ENCODE measurements at regions not wholly inside any gene's neighbourhood (a gene's known extent, or its start where the extent isn't known, plus 50 kb on each side); places are given as distances from the start of the nearest gene placed in this dataset.
A peak's percentile ranks its signal among the peaks of the same experiment; 100 is the strongest.

DNA sequence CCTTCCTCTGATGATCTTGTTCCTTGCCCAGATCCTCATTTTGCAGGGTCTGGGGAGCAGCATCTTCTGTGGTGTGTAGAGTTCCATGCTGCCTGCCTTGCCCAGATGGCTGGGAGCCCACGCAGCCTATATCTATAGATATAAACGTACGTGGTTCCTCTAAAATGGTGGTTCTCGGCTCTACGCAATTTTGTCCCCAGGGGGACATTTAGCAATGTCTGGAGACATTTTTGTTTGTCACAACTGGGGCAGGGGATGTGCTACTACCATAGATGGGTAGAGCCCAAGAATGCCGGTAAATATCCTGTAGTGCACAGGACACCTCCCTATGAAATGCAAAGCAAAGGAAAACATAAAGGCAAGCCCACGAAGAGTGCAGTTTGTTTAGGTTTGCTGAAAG lies 98.4 kb upstream of the SPACA1 start:
- Mint-ChIP-seq H3K27me3 (peaks cover 28% of the 10 kb centered on the region), H3K36me3 (ENCODE audit: low read depth) (no peaks in the 10 kb centered on the region), H3K4me1 (peaks cover 3% of the 10 kb centered on the region), H3K4me3 (no peak overlapping the region), H3K27ac (no peak overlapping the region)
- H3K9me3 ChIP-seq (ENCODE audit: control insufficient read depth, low read length, poor library complexity, severe bottlenecking), result no peaks in the 10 kb centered on the region
- ATAC-seq (no peak), DNase-seq (no peak)

- no peaks in the 10 kb centered on the region for H3K9me3 ChIP-seq (ENCODE audit: control insufficient read depth, low read length, poor library complexity, severe bottlenecking)
- Mint-ChIP-seq H3K27me3 (peaks cover 52% of the 10 kb centered on the region), H3K4me1 (peaks cover 3% of the 10 kb centered on the region), H3K27ac (no peak overlapping the region), H3K36me3 (ENCODE audit: low read depth) (peaks cover 5% of the 10 kb centered on the region), H3K4me3 (no peak overlapping the region)
- DNase-seq, result no peak
- no peak for ATAC-seq
These were observed 101.0 kb upstream of the SPACA1 start for GRCh38 chr6:87946669-87947068.

DNA sequence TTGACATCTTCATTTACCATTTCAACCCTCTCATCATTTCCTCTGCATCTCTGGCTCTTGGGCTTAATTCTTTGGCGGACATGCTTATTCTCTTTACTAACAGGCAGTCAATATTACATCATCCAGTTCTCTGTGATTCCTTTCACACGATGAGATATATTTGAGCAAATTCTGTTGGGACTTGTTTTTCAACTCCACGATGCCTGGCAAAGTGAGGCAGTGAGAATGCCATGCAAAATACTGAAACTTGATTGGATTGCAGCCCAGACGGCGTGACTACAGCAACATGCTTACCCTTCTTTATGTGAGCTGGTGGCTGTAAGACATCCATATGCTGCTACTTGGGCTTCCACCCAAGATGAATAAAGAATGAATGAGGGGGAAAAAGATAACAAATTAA lies 101.7 kb upstream of the SPACA1 start:
- DNase-seq (no peak), ATAC-seq (no peak)
- Mint-ChIP-seq H3K4me1 (peaks cover 3% of the 10 kb centered on the region), H3K36me3 (ENCODE audit: low read depth) (peaks cover 6% of the 10 kb centered on the region), H3K27ac (no peak overlapping the region), H3K27me3 (peaks cover 59% of the 10 kb centered on the region), H3K4me3 (no peak overlapping the region)
- no peaks in the 10 kb centered on the region for H3K9me3 ChIP-seq (ENCODE audit: control insufficient read depth, low read length, poor library complexity, severe bottlenecking)

DNA sequence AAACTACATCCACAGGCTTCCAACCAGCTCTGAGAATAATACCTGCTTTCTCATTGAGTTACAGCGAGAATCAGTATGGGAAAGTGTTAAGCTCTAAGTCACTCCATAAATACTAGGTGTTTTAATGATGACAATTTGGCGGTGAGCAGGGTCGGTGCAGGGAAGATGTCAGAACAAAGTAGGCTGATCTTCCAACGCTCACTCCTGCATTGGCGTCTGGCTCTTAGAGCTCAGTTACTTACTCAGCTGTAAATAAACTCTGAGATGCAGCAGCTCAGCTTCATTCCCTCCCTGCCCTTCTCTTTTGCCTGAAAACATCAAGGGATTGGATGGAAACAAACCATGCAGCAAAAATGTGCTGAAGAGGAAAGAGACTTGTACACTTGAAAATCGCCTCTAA lies 102.5 kb upstream of the SPACA1 start:
- no peak overlapping the region for H3K4me3 Mint-ChIP-seq
- H3K9me3 ChIP-seq (ENCODE audit: control insufficient read depth, low read length, poor library complexity, severe bottlenecking), result no peaks in the 10 kb centered on the region
- DNase-seq, result no peak
- H3K4me1 Mint-ChIP-seq, result peaks cover 3% of the 10 kb centered on the region
- peaks cover 6% of the 10 kb centered on the region for H3K36me3 Mint-ChIP-seq (ENCODE audit: low read depth)
- ATAC-seq, result no peak
- H3K27me3 Mint-ChIP-seq, result peaks cover 59% of the 10 kb centered on the region
- no peak overlapping the region for H3K27ac Mint-ChIP-seq

GRCh38 chr6:87944541-87944954 lies 103.1 kb upstream of the SPACA1 start:
- ATAC-seq (no peak), DNase-seq (no peak)
- peaks cover 3% of the 10 kb centered on the region for H3K4me1 Mint-ChIP-seq
- H3K9me3 ChIP-seq (ENCODE audit: control insufficient read depth, low read length, poor library complexity, severe bottlenecking), result no peaks in the 10 kb centered on the region
- H3K27me3 Mint-ChIP-seq, result peaks cover 59% of the 10 kb centered on the region
- H3K4me3 Mint-ChIP-seq, result no peak overlapping the region
- H3K36me3 Mint-ChIP-seq (ENCODE audit: low read depth), result peaks cover 6% of the 10 kb centered on the region
- no peak overlapping the region for H3K27ac Mint-ChIP-seq

GRCh38 chr6:87943191-87943590 lies 104.5 kb upstream of the SPACA1 start:
- no peaks in the 10 kb centered on the region for H3K9me3 ChIP-seq (ENCODE audit: control insufficient read depth, low read length, poor library complexity, severe bottlenecking)
- Mint-ChIP-seq H3K4me1 (peaks cover 3% of the 10 kb centered on the region), H3K27me3 (peaks cover 59% of the 10 kb centered on the region), H3K36me3 (ENCODE audit: low read depth) (peaks cover 6% of the 10 kb centered on the region), H3K27ac (no peak overlapping the region), H3K4me3 (no peak overlapping the region)
- DNase-seq (no peak), ATAC-seq (no peak)

- H3K36me3 Mint-ChIP-seq (ENCODE audit: low read depth), result peaks cover 6% of the 10 kb centered on the region
- H3K27me3 Mint-ChIP-seq, result peaks cover 51% of the 10 kb centered on the region
- no peak for DNase-seq
- ATAC-seq, result no peak
- peaks cover 3% of the 10 kb centered on the region for H3K4me1 Mint-ChIP-seq
- no peak overlapping the region for H3K27ac Mint-ChIP-seq
- H3K4me3 Mint-ChIP-seq, result no peak overlapping the region
- no peaks in the 10 kb centered on the region for H3K9me3 ChIP-seq (ENCODE audit: control insufficient read depth, low read length, poor library complexity, severe bottlenecking)
These were observed 105.9 kb upstream of the SPACA1 start for GRCh38 chr6:87941556-87942358.

- no peaks in the 10 kb centered on the region for H3K9me3 ChIP-seq (ENCODE audit: control insufficient read depth, low read length, poor library complexity, severe bottlenecking)
- ATAC-seq (no peak), DNase-seq (no peak)
- Mint-ChIP-seq H3K27ac (no peak overlapping the region), H3K4me3 (no peak overlapping the region), H3K4me1 (peaks cover 3% of the 10 kb centered on the region), H3K27me3 (peaks cover 49% of the 10 kb centered on the region), H3K36me3 (ENCODE audit: low read depth) (peaks cover 9% of the 10 kb centered on the region)
These were observed 107.9 kb upstream of the SPACA1 start for GRCh38 chr6:87939776-87940175.

GRCh38 chr6:87938287-87938686 lies 109.4 kb upstream of the SPACA1 start:
- DNase-seq (no peak), ATAC-seq (no peak)
- H3K36me3 Mint-ChIP-seq (ENCODE audit: low read depth), result peaks cover 8% of the 10 kb centered on the region
- no peaks in the 10 kb centered on the region for H3K9me3 ChIP-seq (ENCODE audit: control insufficient read depth, low read length, poor library complexity, severe bottlenecking)
- H3K27ac Mint-ChIP-seq, result no peak overlapping the region
- no peaks in the 10 kb centered on the region for H3K4me1 Mint-ChIP-seq
- H3K27me3 Mint-ChIP-seq, result peaks cover 34% of the 10 kb centered on the region
- no peak overlapping the region for H3K4me3 Mint-ChIP-seq

- H3K4me1 Mint-ChIP-seq, result no peaks in the 10 kb centered on the region
- ATAC-seq (no peak), DNase-seq (no peak)
- H3K4me3 Mint-ChIP-seq, result no peak overlapping the region
- H3K36me3 Mint-ChIP-seq (ENCODE audit: low read depth), result peaks cover 3% of the 10 kb centered on the region
- peak overlapping the region; percentile 14 for H3K27ac Mint-ChIP-seq
- peaks cover 14% of the 10 kb centered on the region for H3K27me3 Mint-ChIP-seq
- no peaks in the 10 kb centered on the region for H3K9me3 ChIP-seq (ENCODE audit: control insufficient read depth, low read length, poor library complexity, severe bottlenecking)
These were observed 111.6 kb upstream of the SPACA1 start for GRCh38 chr6:87936065-87936464.

DNA sequence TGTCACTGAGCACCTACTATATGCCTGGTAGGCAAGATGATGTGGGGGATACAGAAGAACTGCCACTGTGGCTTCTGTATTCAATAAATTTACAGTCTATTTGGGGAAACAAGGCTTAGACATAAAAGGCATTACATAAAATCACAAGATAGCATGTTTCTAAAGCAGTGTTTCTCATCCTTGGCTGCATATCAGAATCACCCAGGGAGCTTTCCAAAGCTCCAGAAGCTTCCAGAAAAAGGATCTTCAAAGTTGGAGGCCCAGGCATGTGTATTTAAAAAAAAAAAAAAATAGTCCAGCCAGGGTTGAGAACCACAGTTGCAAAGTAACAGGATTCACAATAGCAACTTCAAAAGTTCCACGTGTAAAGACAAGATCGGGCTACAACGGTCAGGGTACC lies 112.4 kb upstream of the SPACA1 start:
- H3K4me3 Mint-ChIP-seq, result no peak overlapping the region
- peak overlapping the region; percentile 14 for H3K27ac Mint-ChIP-seq
- H3K36me3 Mint-ChIP-seq (ENCODE audit: low read depth), result peaks cover 3% of the 10 kb centered on the region
- no peaks in the 10 kb centered on the region for H3K9me3 ChIP-seq (ENCODE audit: control insufficient read depth, low read length, poor library complexity, severe bottlenecking)
- H3K4me1 Mint-ChIP-seq, result no peaks in the 10 kb centered on the region
- H3K27me3 Mint-ChIP-seq, result peaks cover 12% of the 10 kb centered on the region
- ATAC-seq (no peak), DNase-seq (no peak)

- Mint-ChIP-seq H3K27me3 (peaks cover 12% of the 10 kb centered on the region), H3K4me3 (no peak overlapping the region), H3K27ac (no peak overlapping the region), H3K4me1 (peaks cover 6% of the 10 kb centered on the region), H3K36me3 (ENCODE audit: low read depth) (peaks cover 3% of the 10 kb centered on the region)
- DNase-seq (no peak), ATAC-seq (no peak)
- H3K9me3 ChIP-seq (ENCODE audit: control insufficient read depth, low read length, poor library complexity, severe bottlenecking), result no peaks in the 10 kb centered on the region
These were observed 115.3 kb upstream of the SPACA1 start for GRCh38 chr6:87932361-87932760.

DNA sequence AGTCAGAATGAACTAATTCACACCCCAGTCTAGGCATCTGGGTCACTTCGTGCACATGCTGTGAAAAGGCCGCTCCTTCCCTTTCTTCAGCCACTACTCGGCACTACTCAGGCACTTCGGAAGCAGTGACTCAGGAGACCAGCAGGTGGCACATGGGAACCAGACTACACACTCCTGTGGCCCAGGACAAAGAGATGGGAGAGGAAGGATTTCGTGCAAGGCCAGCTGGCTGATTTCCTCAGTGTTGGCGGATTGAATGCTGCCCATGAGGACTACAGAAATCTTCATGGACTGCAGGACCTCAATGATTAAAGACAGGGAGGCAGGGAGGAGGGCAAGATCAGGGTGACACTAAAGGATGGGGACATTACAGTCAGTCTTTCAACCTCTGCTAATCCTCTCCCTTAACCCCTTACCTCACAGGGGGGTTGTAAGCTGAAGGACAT lies 117.8 kb upstream of the SPACA1 start:
- no peaks in the 10 kb centered on the region for H3K9me3 ChIP-seq (ENCODE audit: control insufficient read depth, low read length, poor library complexity, severe bottlenecking)
- H3K27ac Mint-ChIP-seq, result peak overlapping the region; percentile 87
- peak; percentile 19 to 43 (median 27) for DNase-seq
- H3K27me3 Mint-ChIP-seq, result no peaks in the 10 kb centered on the region
- H3K4me1 Mint-ChIP-seq, result peaks cover 6% of the 10 kb centered on the region
- ATAC-seq, result peak; percentile 84
- H3K36me3 Mint-ChIP-seq (ENCODE audit: low read depth), result no peaks in the 10 kb centered on the region
- no peak overlapping the region for H3K4me3 Mint-ChIP-seq

GRCh38 chr6:87926687-87927086 lies 121.0 kb upstream of the SPACA1 start:
- H3K27me3 Mint-ChIP-seq, result peaks cover 5% of the 10 kb centered on the region
- no peak overlapping the region for H3K4me3 Mint-ChIP-seq
- H3K27ac Mint-ChIP-seq, result no peak overlapping the region
- no peaks in the 10 kb centered on the region for H3K36me3 Mint-ChIP-seq (ENCODE audit: low read depth)
- ATAC-seq (no peak), DNase-seq (no peak)
- peaks cover 10% of the 10 kb centered on the region for H3K4me1 Mint-ChIP-seq
- H3K9me3 ChIP-seq (ENCODE audit: control insufficient read depth, low read length, poor library complexity, severe bottlenecking), result no peaks in the 10 kb centered on the region
